Glomerular endothelial cell (primary cell): ENCODE measurements at regions not wholly inside any gene's neighbourhood (a gene's known extent, or its start where the extent isn't known, plus 50 kb on each side); places are given as distances from the start of the nearest gene placed in this dataset.
"Not testable (repeated sequence)": the region's sequence is repeated elsewhere in the genome, so short reads cannot be mapped to it uniquely, and the experiment has no call there.

Experiments used
- DNase-seq: peaks from one replicate; pipeline ENCODE4 v3.0.0-alpha.2; 2011; ENCODE audit warnings: low read depth, low spot score; ENCODE audit errors: extremely low read depth

- DNase-seq: no peak
Observed at GRCh38 chr7:53383131-53383530, 347.7 kb downstream of the POM121L12 start.

GRCh38 chr7:53385239-53385638, 349.8 kb downstream of the POM121L12 start:
- not testable (repeated sequence) for DNase-seq

- DNase-seq: no peak
Observed at GRCh38 chr7:53387515-53387914, 352.1 kb downstream of the POM121L12 start.

- DNase-seq: no peak
Observed at GRCh38 chr7:53397911-53398310, 362.5 kb downstream of the POM121L12 start.

- no peak for DNase-seq
Observed at GRCh38 chr7:53398566-53398965, 363.1 kb downstream of the POM121L12 start.

- DNase-seq: no peak
Observed at GRCh38 chr7:53413021-53413420, 377.6 kb downstream of the POM121L12 start.

- no peak for DNase-seq
Observed at GRCh38 chr7:53415816-53416215, 380.4 kb downstream of the POM121L12 start.

GRCh38 chr7:53418834-53419482, 383.5 kb downstream of the POM121L12 start:
- DNase-seq: no peak

GRCh38 chr7:53420550-53420949, 385.1 kb downstream of the POM121L12 start:
- no peak for DNase-seq

- no peak for DNase-seq
Observed at GRCh38 chr7:53422291-53422690, 386.9 kb downstream of the POM121L12 start.

GRCh38 chr7:53426145-53426750, 390.8 kb downstream of the POM121L12 start:
- no peak for DNase-seq

- no peak for DNase-seq
Observed at GRCh38 chr7:53428045-53428444, 392.6 kb downstream of the POM121L12 start.

GRCh38 chr7:53431901-53432300, 396.5 kb downstream of the POM121L12 start:
- no peak for DNase-seq

- no peak for DNase-seq
Observed at GRCh38 chr7:53437336-53437735, 401.9 kb downstream of the POM121L12 start.

GRCh38 chr7:53446170-53446569, 410.7 kb downstream of the POM121L12 start:
- DNase-seq: no peak

GRCh38 chr7:53458636-53459035, 423.2 kb downstream of the POM121L12 start:
- DNase-seq: no peak

GRCh38 chr7:53466371-53466770, 430.9 kb downstream of the POM121L12 start:
- no peak for DNase-seq

- DNase-seq: no peak
Observed at GRCh38 chr7:53470336-53470970, 435.0 kb downstream of the POM121L12 start.

- no peak for DNase-seq
Observed at GRCh38 chr7:53473371-53473770, 437.9 kb downstream of the POM121L12 start.

- DNase-seq: no peak
Observed at GRCh38 chr7:53475776-53476175, 440.3 kb downstream of the POM121L12 start.

GRCh38 chr7:53476566-53476965, 441.1 kb downstream of the POM121L12 start:
- no peak for DNase-seq

- no peak for DNase-seq
Observed at GRCh38 chr7:53485354-53485753, 449.9 kb downstream of the POM121L12 start.
